GM19239 (cell line): ENCODE measurements at regions not wholly inside any gene's neighbourhood (a gene's known extent, or its start where the extent isn't known, plus 50 kb on each side); places are given as distances from the start of the nearest gene placed in this dataset.
"Not testable (repeated sequence)": the region's sequence is repeated elsewhere in the genome, so short reads cannot be mapped to it uniquely, and the experiment has no call there.

Experiments used
- DNase-seq: peaks from one replicate; pipeline ENCODE4 v3.0.0; 2011; ENCODE audit warnings: low spot score; ENCODE audit not compliant: insufficient read length
- FAIRE-seq: peaks from 2 replicates; lab custom pipeline; 2011; peaks lifted over from hg19 to GRCh38; lab: Jason Lieb, UNC

DNA sequence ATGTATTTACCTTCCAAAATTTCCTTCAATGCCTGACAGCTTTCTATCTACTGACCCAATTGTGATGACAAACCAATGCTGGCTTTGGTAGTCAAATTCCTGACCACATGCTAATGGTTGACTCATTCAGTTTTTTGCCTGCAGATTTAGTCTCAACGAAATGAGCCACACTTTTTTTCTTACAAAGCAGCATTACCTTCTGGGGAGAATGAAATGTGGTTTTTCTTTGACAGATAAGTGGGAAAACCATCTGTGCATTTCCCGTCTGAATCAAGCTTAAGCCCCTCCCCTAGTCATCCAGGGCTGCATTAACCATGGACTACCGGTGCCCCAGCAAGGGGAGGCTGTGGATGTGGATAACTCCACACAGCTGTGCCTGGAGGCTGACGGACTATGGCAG is 99.6 kb upstream of the TAF11L2 start:
- FAIRE-seq (no peak), DNase-seq (no peak)

DNA sequence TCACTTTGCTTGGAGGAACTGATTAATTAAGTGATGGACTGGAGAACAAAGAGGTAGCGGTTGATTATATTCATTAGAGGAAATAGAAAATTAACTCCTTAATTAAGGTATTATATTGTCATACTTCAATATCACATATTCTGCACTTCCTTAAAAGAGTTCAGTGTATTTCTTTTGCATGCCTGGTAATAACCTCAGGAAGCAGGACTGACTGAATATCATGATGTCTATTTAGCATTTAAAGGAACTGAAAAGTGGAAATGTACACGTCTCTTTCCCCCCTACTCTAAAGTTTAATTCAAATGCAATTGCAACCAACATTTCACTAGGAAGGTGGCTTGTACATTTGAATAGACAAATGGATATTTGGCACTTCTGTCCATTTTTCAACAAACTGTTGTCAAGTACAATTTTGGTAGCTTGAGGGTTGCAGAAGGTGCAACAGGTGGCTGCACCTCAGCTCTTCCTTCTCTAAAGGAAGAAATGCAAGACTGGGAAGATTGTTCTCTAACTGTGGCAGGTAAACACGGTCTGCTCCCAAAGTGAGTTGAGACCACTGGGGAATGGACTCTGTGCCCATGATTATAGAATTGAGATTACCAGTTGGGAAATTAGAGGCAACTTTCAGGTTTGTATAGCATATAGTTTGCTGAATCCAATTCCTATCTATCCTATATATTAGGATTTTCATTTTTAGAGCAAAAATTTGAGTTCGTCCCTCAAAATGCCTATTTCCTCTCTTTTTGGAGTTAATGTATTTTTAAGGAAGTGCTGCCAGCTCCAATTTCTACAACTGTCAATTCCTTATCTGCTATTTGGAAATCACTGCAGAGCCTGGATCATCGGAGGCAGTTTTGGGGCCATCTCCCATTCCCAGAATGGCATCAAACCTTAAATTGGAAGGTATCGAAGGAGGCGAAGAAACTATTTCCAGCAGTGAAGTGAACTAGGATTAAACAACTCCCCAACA is 98.9 kb upstream of the TAF11L2 start:
- no peak for DNase-seq
- FAIRE-seq, result no peak

DNA sequence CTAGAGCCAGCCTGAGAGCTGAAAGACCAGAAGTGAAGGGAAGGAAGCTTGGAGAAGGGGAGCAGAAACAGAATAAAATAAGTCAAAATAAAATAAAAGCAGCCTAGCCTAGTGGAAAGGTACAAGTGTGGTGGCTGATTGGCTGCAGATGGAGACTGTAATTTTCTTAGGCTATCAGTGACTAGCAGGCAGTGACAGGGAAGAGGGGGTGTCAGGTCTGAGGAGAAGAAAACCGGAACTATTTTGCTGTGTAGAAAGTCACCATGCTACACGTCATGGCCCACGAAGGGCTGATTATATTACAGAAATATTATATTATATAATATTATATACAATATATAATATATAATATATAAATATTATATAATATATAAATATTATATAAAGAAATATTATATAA is 98.1 kb upstream of the TAF11L2 start:
- FAIRE-seq, result no peak
- no peak for DNase-seq

DNA sequence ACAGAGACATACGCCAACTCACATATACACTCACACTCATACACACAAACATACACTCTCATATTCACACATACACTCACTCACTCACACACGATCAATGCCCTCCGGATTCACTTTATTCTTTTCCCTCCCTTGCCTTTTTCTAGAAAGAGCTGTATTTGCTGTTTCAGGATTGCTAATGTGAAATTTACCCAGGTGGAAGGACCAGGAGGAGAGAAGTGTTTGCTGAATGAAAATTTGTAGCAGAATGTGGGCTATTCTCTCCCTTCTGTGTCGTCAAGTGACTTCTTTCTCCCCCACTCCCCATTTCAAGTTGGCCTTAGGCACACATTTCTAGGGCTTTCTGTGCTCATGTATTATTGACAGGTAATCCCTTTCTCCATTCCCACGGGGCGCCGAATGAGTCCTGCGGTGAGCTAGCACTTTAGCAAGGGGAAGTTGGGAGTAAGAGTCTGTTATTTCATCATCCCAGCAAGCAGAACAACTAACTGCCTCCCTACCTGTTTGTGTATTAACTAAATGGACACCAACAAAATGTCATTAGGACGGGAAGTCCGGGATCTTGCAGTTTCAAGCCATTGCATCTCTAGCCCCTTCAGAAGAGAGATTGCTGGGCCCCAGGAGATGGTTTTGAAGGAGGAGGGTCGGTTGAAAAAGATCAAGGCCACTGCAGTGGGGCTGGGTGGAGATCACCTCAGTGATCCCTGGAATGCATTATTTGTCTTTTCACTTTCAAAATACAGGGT is 97.1 kb upstream of the TAF11L2 start:
- no peak for FAIRE-seq
- no peak for DNase-seq

DNA sequence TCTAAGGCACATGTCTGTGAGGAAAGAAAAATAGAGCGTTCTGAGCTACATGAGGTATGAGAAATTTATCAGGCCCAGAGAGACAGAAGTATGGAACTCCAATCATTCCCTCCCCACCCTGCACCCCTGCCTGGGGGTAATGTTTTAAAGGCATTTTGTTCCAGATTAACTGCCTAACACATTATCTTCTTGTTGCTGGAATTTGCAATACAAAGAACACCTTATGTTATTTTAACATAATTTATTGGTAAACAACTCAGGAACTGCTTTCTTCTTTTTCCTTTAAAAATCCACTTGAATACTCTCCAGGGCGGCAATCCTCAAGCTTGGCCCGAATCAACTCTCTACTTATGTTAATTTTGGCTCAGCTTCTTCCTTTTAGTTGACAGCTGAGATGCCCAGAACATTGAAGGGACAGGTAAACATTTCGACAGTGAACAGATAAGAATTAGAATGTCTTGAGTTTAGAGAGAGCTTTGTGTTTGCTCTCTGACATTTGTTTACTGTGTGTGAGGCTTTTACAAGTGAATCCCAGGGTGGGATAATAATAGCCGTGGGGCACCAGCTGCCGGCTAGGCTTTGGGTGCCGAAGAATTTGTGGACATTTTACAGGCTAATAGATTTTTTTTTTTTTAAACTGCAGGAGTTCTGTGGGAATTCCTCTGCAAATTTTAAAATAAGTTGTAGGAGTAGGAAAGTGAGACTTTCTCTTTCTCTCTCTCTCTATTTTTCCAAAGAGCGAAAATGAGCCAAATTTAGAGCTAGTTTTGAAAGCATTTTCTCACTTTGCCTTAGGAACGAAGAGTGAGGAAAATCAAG is 96.4 kb upstream of the TAF11L2 start:
- DNase-seq (no peak), FAIRE-seq (no peak)

DNA sequence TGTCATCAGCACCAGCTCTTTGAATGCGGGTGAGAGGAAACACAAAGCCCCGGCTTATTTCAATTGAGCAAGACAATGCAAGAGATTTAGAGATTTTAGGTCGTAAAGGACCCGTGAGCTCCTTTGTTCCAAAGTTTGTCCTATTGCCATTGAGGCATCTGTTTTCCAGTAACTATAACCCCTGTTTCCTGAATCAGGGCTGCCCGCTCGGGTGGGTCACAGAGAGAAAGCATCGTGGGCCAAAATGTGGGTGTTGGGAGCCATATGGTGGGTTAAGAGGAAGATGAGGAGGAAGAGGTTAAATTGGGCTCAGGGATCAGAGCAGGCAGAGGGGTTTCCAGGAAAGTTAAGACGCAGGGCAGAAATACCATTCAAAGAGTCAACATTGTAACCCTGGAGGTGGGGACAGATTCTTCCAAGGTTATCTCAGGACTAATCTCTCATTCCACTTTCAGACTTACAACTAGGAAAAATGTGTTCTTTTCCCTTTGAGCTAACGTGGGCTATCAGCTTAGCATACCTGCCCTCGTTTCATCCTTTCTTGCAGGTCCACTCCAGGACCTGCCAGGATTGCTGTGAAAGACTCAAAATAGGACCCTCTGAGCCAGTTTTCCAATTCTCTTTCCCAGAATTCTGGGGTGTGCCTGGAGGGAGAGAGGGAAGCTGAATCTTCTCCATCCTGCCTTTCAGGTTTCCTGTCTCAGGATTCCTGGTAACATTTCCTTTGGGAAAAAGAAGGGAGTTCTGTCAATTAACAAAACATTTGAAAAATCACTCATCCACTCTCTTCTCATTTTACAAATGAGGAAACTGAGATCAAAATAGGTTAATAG is 95.5 kb upstream of the TAF11L2 start:
- FAIRE-seq (no peak), DNase-seq (no peak)

DNA sequence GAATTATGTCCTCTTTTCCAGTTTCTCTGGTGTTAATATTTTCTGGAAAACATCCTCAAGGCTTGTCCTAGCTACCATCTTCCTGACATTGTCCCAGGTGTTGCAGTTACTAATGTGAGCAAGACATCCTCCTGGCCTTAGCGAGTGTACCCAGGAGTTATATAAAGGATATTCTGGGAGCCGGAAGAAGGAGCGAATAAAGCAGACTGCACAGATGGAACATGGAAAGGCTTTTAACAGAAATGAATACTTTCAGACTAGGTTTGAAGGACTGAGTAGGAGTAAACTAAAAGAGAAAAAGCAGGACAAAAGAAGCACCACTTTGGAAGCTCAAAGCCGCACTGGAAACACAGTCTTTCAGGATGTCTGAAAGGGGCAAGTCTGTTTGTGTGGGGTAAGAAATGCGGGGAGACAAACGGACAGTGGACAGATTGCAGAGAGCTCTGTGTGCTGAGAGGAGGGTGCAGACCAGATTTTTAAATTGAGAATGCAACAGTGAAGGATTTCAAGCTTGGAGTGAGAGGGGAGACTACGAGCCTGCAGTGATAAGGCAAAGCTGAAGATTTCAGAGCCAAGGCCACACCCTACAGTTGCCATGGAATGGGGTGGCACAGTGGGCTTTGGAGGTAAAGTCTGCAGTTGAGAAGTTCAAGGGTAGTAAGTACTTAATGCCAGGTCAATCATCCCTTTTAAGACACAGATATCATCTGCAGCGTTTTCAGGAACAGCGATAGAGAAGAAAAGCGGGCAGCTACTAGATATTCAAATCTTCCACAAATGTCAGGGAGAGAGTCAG is 94.1 kb upstream of the TAF11L2 start:
- FAIRE-seq (no peak), DNase-seq (no peak)

DNA sequence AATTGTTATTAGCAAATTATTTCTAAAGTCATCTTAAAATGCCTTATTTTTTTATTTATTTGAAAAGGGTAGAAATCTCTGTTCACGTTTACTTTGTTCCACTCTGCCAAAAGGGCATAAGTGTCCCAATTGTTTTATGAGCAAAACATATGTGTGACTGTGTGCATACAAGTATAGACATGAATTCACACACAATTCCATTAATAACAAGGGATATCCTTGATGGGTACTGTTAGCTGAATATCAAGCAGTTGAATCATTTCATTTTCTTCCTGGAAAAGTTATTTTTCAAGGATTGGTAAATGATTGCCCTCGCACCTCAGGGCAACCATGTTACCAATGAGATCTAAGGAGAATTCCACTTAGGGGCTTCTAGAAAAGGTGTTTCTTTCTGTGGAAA is 92.1 kb upstream of the TAF11L2 start:
- DNase-seq (no peak), FAIRE-seq (no peak)

DNA sequence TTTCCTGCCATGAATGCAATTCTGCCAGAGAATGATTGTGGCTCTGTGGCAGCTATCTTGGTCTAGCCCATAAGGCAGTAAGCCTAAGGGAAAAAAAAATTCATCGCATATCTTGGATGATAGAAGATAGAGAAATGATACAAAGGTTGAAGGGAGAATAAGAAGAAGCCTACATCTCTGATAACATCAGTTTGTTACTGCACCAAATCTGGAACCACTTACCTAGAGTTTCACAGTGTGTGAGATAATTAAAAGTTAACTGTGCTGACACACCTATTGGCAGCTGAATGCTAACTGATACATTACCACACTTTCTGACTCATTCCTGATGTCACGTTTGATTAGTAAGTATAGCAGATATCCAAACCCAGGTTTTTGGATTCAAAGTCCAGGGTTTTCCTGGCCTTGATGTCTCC is 91.6 kb upstream of the TAF11L2 start:
- FAIRE-seq, result no peak
- DNase-seq, result no peak

DNA sequence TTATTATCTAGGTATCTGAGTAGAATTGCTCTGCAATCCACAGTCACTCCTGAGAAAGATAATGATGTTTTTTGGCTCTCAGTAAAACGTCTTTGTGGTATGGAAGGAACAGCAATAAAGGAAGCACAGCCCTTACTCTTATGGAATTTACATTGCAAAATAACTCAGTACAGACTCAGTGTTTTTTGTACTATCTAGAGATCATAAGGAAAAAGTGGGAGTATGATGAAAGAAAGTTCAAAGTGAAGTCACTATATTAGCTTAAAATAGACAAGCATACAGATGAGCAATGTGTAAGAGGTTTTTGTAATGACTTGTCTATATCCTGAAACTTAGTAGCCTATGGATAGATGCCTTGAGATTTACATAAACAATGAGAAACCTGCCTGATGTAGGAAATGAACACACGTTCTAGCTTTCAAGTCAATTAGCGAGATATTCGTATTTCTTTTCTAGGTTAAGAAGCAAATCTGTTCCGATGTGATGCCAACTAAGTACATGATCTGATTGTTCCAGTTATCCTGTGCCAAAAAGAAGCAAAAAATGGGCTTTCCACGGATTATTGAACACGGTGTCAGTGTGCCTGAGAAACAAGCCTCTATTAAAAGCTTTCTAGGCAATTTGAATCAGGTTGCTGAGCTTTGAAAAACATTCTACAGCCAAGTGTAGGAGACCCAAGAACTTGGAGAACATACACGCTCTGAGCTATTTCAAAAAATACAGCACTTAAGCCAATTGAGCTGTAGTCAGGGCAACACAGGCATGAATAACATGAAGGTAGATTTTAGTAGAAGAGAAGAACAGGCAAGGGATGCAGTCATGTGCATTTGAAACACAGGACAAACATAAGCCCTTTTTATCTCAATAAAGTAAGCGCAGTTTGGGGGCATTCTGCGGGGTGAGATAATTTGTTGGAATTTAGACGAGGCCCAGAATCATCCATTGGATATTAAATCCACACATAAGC is 86.3 kb upstream of the TAF11L2 start:
- FAIRE-seq (no peak), DNase-seq (no peak)

DNA sequence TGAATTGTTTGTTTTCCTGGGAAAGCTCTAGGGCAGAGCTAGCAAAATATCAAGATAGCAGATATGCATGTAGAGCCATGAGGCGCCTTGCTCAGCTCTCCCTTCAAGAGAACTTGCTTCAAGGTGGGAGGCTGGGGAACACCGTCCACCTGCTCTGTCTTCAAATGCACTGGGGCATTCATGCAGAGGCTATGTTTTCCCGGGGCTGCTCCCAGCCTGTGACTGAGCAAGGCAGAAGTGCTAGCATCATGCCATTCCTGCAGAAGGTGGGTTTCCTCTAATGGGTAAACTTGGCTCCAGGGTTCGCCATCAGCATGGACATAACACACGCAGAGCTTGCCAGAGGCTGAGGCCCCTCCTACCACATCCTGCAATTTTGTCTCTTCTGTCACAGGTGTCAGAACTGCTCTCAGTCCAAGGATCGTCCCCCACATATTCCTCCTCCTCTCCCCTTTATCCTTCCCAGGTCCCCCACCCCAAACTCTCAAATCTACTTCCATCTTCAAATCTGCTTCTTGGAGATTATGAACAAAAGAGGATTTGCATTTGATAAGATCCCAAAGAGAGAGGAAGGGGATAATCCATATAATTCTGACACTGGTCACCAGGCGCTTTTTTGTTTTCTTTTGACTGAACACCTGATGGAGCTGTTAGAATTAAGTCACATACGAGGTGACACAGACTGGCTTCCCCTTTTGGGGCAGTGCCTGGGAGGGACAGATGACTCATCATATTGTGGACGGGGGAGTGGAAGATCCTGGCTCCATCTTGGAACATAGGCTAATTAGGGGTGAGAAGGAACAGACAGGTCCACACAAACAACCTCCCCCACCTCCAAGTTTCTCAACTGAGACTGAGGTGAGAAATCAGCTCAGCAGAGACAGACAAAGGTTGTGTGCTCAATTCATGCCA is 85.0 kb upstream of the TAF11L2 start:
- FAIRE-seq (no peak), DNase-seq (no peak)

DNA sequence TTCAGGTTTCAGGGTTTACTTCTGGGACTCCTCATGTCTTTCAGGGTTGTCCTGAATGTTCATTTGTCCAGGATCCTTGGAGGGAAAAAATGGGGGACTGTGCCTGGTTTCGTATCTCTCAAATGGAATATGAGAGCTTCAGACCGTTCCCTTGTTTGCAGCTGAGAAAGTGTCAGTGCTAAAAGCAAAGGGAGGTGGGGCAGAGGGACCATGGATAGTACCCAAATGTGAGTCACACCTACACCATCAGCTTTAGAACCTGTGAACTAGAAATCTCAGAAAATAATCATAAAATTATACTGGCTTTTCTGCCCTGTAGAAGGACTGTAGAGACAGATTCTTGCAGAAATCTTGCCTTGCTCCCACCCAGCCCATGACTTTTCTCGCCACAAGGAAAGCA is 84.3 kb upstream of the TAF11L2 start:
- DNase-seq (no peak), FAIRE-seq (no peak)

DNA sequence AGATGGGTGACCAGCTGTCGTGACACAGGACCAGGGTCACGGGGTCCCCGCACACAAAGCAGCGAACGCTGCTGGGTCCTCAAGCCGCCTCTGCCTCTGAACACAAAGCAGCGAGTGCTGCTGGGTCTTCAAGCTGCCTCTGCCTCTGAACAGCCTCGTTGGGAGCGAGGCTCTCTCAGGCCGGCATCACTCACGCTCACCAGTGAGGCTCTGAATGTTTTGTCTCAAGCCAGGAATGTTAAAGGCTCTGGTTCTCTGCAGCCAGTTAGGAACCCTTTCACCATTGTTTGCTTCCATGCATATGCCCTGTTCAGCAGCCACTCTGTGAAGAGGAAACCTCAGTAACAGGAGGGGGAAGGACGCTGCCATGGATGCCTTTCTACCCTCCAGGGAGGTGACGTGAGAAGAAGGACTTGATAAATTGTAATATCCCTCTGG is 82.7 kb upstream of the TAF11L2 start:
- FAIRE-seq (no peak), DNase-seq (no peak)

DNA sequence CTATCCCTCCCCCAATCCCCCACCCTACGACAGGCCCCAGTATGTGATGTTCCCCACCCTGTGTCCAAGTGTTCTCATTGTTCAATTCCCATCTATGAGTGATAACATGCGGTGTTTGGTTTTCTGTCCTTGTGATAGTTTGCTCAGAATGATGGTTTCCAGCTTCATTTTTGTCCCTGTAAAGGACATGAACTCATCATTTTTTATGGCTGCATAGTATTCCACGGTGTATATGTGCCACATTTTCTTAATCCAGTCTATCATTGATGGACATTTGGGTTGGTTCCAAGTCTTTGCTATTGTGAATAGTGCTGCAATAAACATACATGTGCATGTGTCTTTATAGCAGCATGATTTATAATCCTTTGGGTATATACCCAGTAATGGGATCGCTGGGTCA is 81.7 kb upstream of the TAF11L2 start:
- not testable (repeated sequence) for FAIRE-seq, DNase-seq

DNA sequence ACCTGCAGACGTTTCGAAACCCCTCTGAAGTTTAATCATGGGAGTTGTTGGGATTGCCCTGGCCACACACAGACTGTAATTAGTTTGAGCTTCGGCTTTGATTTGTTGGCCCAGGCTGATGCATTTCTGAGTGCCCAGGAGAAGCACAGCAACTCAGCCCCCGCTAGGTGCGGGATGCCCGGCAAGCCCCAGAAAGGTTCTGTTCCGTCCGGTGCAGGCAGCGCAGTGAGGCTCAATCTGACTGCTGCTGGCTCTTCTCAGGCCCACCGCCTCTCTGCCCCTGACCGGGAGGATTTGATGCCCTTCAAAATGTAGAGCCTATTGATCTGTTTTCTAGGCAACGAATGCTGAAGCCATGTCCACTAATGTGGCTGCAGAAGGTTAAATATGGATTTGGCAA is 73.4 kb upstream of the TAF11L2 start:
- DNase-seq (no peak), FAIRE-seq (no peak)

DNA sequence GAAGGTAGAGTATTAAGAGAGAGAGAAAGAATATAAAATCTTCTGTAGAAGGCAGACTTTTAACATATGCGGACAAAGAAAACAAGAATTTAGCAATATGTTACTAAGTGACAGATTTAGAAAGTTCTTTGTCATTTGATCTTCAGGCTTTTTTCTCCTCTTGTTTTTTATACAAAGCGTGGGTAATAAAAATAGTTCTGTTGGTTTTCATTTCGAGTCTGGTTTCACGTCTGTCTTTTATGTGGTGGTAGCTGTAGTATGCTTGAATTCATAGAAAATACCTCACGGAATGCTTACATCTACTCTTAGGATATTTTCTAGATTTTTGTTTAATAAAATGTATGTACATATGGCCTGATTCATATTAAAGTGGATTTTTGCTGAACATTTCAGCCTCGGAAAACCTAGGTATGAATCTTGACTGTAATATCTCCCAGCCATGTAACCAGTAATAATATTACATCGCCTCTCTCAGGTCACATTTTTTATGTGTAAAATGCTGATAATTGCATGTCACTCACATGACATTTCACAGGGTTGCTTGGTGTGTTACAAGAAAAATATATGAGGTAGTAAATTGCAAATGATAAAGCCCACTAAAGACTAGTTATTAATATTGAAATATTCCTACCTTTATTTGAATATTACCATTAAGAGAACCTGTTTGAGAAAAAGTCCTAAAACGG is 72.5 kb upstream of the TAF11L2 start:
- peak; percentile 37 for FAIRE-seq

More for the DNA sequence above, 72.5 kb upstream of the TAF11L2 start:
- no peak for DNase-seq
